Psoas muscle (tissue), 7 donors: ENCODE measurements at regions not wholly inside any gene's neighbourhood (a gene's known extent, or its start where the extent isn't known, plus 50 kb on each side); places are given as distances from the start of the nearest gene placed in this dataset.

ENCODE experiments used
- ATAC-seq, 4 donors: fragments of 200-7000 bp; cut with Tn5 transposase; one replicate each; pipeline ENCODE4 v1.9.1; 2020; ENCODE audit warnings: moderate library complexity in 3 of 4, mild to moderate bottlenecking in 2 of 4
- DNase-seq, 2 donors: peaks; one replicate each; pipeline ENCODE4 v3.0.0-alpha.2; 2020
- H3K27ac ChIP-seq: fragments of 200-600 bp; one replicate; pipeline ENCODE4 v1.8.0; 2022
- H3K27me3 ChIP-seq, 3 donors: fragments of 200-600 bp in 1 of 3; one replicate each; pipeline versions ENCODE4 v1.6.1 to v1.8.0; 2013 to 2022; ENCODE audit warnings: low read length in 2 of 3, mild to moderate bottlenecking in 2 of 3, moderate library complexity in 1 of 3; ENCODE audit not compliant: insufficient read depth in 3 of 3
- H3K36me3 ChIP-seq, 2 donors: fragments of 200-600 bp in 1 of 2; one replicate each; pipeline versions ENCODE4 v1.6.1 to v1.8.0; 2013 to 2022; ENCODE audit warnings: low read depth in 1 of 2, mild to moderate bottlenecking in 1 of 2, moderate library complexity in 1 of 2; ENCODE audit not compliant: insufficient read depth in 1 of 2
- H3K4me1 ChIP-seq: fragments of 200-600 bp; one replicate; pipeline ENCODE4 v1.8.0; 2022
- H3K4me3 ChIP-seq: fragments of 200-600 bp; one replicate; pipeline ENCODE4 v1.8.0; 2022; ENCODE audit warnings: mild to moderate bottlenecking
- H3K9me3 ChIP-seq: fragments of 200-600 bp; one replicate; pipeline ENCODE4 v1.8.0; 2022
- CTCF ChIP-seq: fragments of 200-600 bp; IDR thresholded peaks from one replicate; pipeline ENCODE4 v1.8.0; 2022; ENCODE audit warnings: antibody characterized with exemption
- WGBS, 3 donors: extraction: QIAGEN DNeasy Blood & Tissue Kit; methylation state at CpG; one replicate each; pipeline versions ENCODE4 v1.1.6 to v1.1.7; 2013; 5-methylcytosine and 5-hydroxymethylcytosine counted together
- intact Hi-C, 2 donors: fragments of 100-400 bp; cut with DNase I; formaldehyde crosslinking; loops; one replicate each; pipeline versions ENCODE4 v1.11.0 to v1.14.2; 2022
- donor health status: healthy with polysubstance abuse.
- donor health status: DM: no; HTN: no; CAD: no; lungs with moderate emphysema.
- donor health status: Bipolar disorder and iron deficiency.
- donor health status: healthy.
- donor health status: DM: yes; HTN: yes; CAD: no.
- donor health status: DM: no; HTN: no; CAD: no.
- donor health status: DM: yes; HTN: yes; CAD: no.

GRCh38 chr2:156005531-156005930, 327.0 kb downstream of the NR4A2 start:
- 72 to 80% (median 74%) methylated on average over 7 of the region's 7 CpGs for WGBS, 3 donors
- no peak for TF ChIP-seq CTCF
- Histone ChIP-seq H3K9me3 (no peaks in the 10 kb centered on the region), H3K27ac (no peak overlapping the region), H3K4me3 (no peak overlapping the region), H3K4me1 (no peaks in the 10 kb centered on the region), H3K36me3 (no peaks in the 10 kb centered on the region), H3K27me3 (no peaks in the 10 kb centered on the region)
- intact Hi-C loops, result no loop called here
- DNase-seq (no peak), ATAC-seq (no peak)

- intact Hi-C loops, result no loop called here
- H3K27ac ChIP-seq, result no peak overlapping the region
- H3K27me3 ChIP-seq, result no peaks in the 10 kb centered on the region
- 74 to 78% (median 76%) methylated on average over 5 of the region's 5 CpGs for WGBS, 3 donors
- no peaks in the 10 kb centered on the region for H3K36me3 ChIP-seq
- DNase-seq (no peak), ATAC-seq (no peak)
- no peaks in the 10 kb centered on the region for H3K9me3 ChIP-seq
- H3K4me3 ChIP-seq, result no peak overlapping the region
- H3K4me1 ChIP-seq, result no peaks in the 10 kb centered on the region
- TF ChIP-seq CTCF, result no peak
These were observed 328.1 kb downstream of the NR4A2 start for GRCh38 chr2:156004459-156004858.

- Histone ChIP-seq H3K4me1 (no peaks in the 10 kb centered on the region), H3K27me3 (no peaks in the 10 kb centered on the region), H3K36me3 (no peaks in the 10 kb centered on the region), H3K9me3 (no peaks in the 10 kb centered on the region), H3K4me3 (no peak overlapping the region), H3K27ac (no peak overlapping the region)
- DNase-seq (no peak), ATAC-seq (no peak)
- 72 to 79% (median 75%) methylated on average over 4 of the region's 4 CpGs for WGBS, 3 donors
- no peak for TF ChIP-seq CTCF
- intact Hi-C loops, result no loop called here
These were observed 328.7 kb downstream of the NR4A2 start for GRCh38 chr2:156003780-156004179.

GRCh38 chr2:156001851-156002250, 330.7 kb downstream of the NR4A2 start:
- H3K4me1 ChIP-seq, result no peaks in the 10 kb centered on the region
- no peak for TF ChIP-seq CTCF
- no peaks in the 10 kb centered on the region for H3K9me3 ChIP-seq
- intact Hi-C loops, result no loop called here
- no peak overlapping the region for H3K27ac ChIP-seq
- no peaks in the 10 kb centered on the region for H3K27me3 ChIP-seq
- no peak overlapping the region for H3K4me3 ChIP-seq
- no peaks in the 10 kb centered on the region for H3K36me3 ChIP-seq
- DNase-seq (no peak), ATAC-seq (no peak)
- 90 to 95% (median 95%) methylated on average over 1 of the region's 1 CpG for WGBS, 3 donors

- Histone ChIP-seq H3K4me1 (no peaks in the 10 kb centered on the region), H3K36me3 (no peaks in the 10 kb centered on the region), H3K4me3 (no peak overlapping the region), H3K9me3 (no peaks in the 10 kb centered on the region), H3K27me3 (no peaks in the 10 kb centered on the region), H3K27ac (no peak overlapping the region)
- no peak for ATAC-seq
- WGBS, 3 donors, result 83 to 90% (median 88%) methylated on average over 2 of the region's 2 CpGs
- intact Hi-C loops, result no loop called here
- no peak for DNase-seq
- TF ChIP-seq CTCF, result no peak
These were observed 335.0 kb downstream of the NR4A2 start for GRCh38 chr2:155997538-155997937.
